HCEC 1CT (cell line): ENCODE measurements at regions not wholly inside any gene's neighbourhood (a gene's known extent, or its start where the extent isn't known, plus 50 kb on each side); places are given as distances from the start of the nearest gene placed in this dataset.
"Not testable (repeated sequence)": the region's sequence is repeated elsewhere in the genome, so short reads cannot be mapped to it uniquely, and the experiment has no call there.

ENCODE experiments used
- DNase-seq: peaks from one replicate; pipeline ENCODE4 v3.0.0-alpha.2; 2017

GRCh38 chr1:5191470-5191869 is 537.1 kb downstream of the AJAP1 start:
- no peak for DNase-seq

GRCh38 chr1:5189384-5189783 is 535.0 kb downstream of the AJAP1 start:
- DNase-seq: no peak

- no peak for DNase-seq
Measured at GRCh38 chr1:5165762-5166161, 511.4 kb downstream of the AJAP1 start.

- no peak for DNase-seq
Measured at GRCh38 chr1:5164158-5164557, 509.7 kb downstream of the AJAP1 start.

- no peak for DNase-seq
Measured at GRCh38 chr1:5161372-5161771, 507.0 kb downstream of the AJAP1 start.

GRCh38 chr1:5157175-5157574 is 502.8 kb downstream of the AJAP1 start:
- DNase-seq: no peak

GRCh38 chr1:5156416-5157120 is 502.2 kb downstream of the AJAP1 start:
- no peak for DNase-seq

GRCh38 chr1:5151511-5151910 is 497.1 kb downstream of the AJAP1 start:
- DNase-seq: no peak

- DNase-seq: no peak
Measured at GRCh38 chr1:5150191-5150590, 495.8 kb downstream of the AJAP1 start.

- DNase-seq: no peak
Measured at GRCh38 chr1:5147806-5148205, 493.4 kb downstream of the AJAP1 start.

GRCh38 chr1:5142389-5142788 is 488.0 kb downstream of the AJAP1 start:
- DNase-seq: no peak

- DNase-seq: no peak
Measured at GRCh38 chr1:5141750-5142149, 487.3 kb downstream of the AJAP1 start.

- no peak for DNase-seq
Measured at GRCh38 chr1:5140962-5141361, 486.6 kb downstream of the AJAP1 start.

GRCh38 chr1:5140136-5140535 is 485.7 kb downstream of the AJAP1 start:
- no peak for DNase-seq

GRCh38 chr1:5129746-5130355 is 475.4 kb downstream of the AJAP1 start:
- DNase-seq: no peak

GRCh38 chr1:5125208-5125607 is 470.8 kb downstream of the AJAP1 start:
- DNase-seq: no peak

- no peak for DNase-seq
Measured at GRCh38 chr1:5120559-5120958, 466.1 kb downstream of the AJAP1 start.

GRCh38 chr1:5119366-5120234 is 465.2 kb downstream of the AJAP1 start:
- no peak for DNase-seq

GRCh38 chr1:5118771-5119170 is 464.4 kb downstream of the AJAP1 start:
- DNase-seq: not testable (repeated sequence)

- not testable (repeated sequence) for DNase-seq
Measured at GRCh38 chr1:5118292-5118691, 463.9 kb downstream of the AJAP1 start.

GRCh38 chr1:5111581-5111980 is 457.2 kb downstream of the AJAP1 start:
- no peak for DNase-seq

GRCh38 chr1:5110508-5110907 is 456.1 kb downstream of the AJAP1 start:
- no peak for DNase-seq

- no peak for DNase-seq
Measured at GRCh38 chr1:5109633-5110032, 455.2 kb downstream of the AJAP1 start.

- DNase-seq: no peak
Measured at GRCh38 chr1:5108740-5109139, 454.3 kb downstream of the AJAP1 start.
